Mucosa of descending colon (tissue), 3 donors: ENCODE measurements at regions not wholly inside any gene's neighbourhood (a gene's known extent, or its start where the extent isn't known, plus 50 kb on each side); places are given as distances from the start of the nearest gene placed in this dataset.

Source experiments
- ATAC-seq: fragments of 200-7000 bp; cut with Tn5 transposase; one replicate; pipeline ENCODE4 v1.9.1; 2020; ENCODE audit warnings: mild to moderate bottlenecking, moderate library complexity
- DNase-seq, 3 donors: peaks; one replicate each; pipeline ENCODE4 v3.0.0-alpha.2; 2020
- H3K36me3 ChIP-seq: fragments of 200-600 bp; one replicate; pipeline ENCODE4 v1.8.0; 2021; ENCODE audit warnings: low read depth, mild to moderate bottlenecking
- H3K4me1 ChIP-seq: fragments of 200-600 bp; one replicate; pipeline ENCODE4 v1.8.0; 2021; ENCODE audit warnings: low read depth, mild to moderate bottlenecking
- H3K4me3 ChIP-seq: fragments of 200-600 bp; one replicate; pipeline ENCODE4 v1.8.0; 2021; ENCODE audit warnings: mild to moderate bottlenecking
- H3K9me3 ChIP-seq: fragments of 200-600 bp; one replicate; pipeline ENCODE4 v1.8.0; 2021; ENCODE audit warnings: mild to moderate bottlenecking
- intact Hi-C, 2 donors: fragments of 100-400 bp; cut with DNase I in 1 of 2; cut with micrococcal nuclease in 1 of 2; formaldehyde crosslinking; loops; one replicate each; pipeline versions ENCODE4 v1.11.0 to v1.11.1; 2022; cut with DNase I, micrococcal nuclease
- TF ChIP-seq, protein P1 (sequence below): fragments of 200-600 bp; IDR thresholded peaks from one replicate; pipeline ENCODE4 v1.8.0; 2022; ENCODE audit warnings: antibody characterized with exemption, mild to moderate bottlenecking
- donor health status: DM: no; HTN: no; CAD: no; lungs with moderate emphysema.
- donor health status: DM: no; HTN: no; CAD: no.
- donor health status: DM: no; HTN: yes; CAD: no.

DNA sequence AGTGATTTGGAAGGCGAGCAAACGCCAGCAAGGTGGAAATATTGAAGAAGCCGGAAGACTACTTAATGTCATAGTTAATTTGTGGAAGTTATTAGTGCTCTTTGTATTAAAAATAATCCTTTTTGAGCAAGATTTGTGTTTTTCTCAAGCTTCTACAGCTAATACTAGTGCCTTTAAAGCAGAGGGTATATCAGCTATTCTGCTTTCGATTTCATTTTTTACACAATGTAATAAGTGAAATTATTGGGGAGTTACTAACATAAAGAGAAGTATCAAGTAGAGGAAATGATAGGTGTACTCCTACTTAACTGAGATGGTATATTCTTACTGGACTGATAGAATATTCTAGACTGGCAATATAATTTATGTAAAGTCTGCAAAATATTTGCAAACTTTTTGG lies 392.4 kb upstream of the DCN start:
- Histone ChIP-seq H3K4me1 (no peaks in the 10 kb centered on the region), H3K36me3 (no peaks in the 10 kb centered on the region), H3K9me3 (no peaks in the 10 kb centered on the region), H3K4me3 (no peak overlapping the region)
- TF ChIP-seq, protein P1, sequence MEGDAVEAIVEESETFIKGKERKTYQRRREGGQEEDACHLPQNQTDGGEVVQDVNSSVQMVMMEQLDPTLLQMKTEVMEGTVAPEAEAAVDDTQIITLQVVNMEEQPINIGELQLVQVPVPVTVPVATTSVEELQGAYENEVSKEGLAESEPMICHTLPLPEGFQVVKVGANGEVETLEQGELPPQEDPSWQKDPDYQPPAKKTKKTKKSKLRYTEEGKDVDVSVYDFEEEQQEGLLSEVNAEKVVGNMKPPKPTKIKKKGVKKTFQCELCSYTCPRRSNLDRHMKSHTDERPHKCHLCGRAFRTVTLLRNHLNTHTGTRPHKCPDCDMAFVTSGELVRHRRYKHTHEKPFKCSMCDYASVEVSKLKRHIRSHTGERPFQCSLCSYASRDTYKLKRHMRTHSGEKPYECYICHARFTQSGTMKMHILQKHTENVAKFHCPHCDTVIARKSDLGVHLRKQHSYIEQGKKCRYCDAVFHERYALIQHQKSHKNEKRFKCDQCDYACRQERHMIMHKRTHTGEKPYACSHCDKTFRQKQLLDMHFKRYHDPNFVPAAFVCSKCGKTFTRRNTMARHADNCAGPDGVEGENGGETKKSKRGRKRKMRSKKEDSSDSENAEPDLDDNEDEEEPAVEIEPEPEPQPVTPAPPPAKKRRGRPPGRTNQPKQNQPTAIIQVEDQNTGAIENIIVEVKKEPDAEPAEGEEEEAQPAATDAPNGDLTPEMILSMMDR = no peak
- no peak for DNase-seq
- ATAC-seq = no peak
- intact Hi-C loops = loop anchor here in 1 of 2 donors (10.0 kb wide), 1 partner anchor 990 kb away; no protein-coding TSS in a partner anchor

DNA sequence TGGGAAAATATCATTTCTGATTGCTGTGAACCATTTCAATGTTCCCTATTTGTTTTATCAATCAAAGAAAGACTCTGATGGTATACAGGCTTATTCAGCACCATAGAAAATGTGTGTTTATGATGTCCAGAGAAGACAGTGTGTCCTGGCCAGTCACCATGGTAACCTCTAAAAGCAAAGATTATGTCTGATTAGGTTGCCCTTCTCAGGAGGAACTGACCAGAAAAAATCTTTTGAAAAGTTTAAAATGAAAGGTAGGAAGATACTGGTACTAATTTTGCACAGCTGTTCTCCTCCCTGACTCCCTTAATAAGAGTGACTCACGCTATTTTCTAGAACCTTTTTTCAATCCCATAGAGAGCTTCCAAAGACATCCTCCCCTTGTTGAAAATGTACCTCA lies 391.8 kb upstream of the DCN start:
- ATAC-seq = no peak
- no peak overlapping the region for H3K4me3 ChIP-seq
- H3K4me1 ChIP-seq = no peaks in the 10 kb centered on the region
- H3K9me3 ChIP-seq = no peaks in the 10 kb centered on the region
- no peaks in the 10 kb centered on the region for H3K36me3 ChIP-seq
- TF ChIP-seq, protein P1 = no peak
- intact Hi-C loops = loop anchor here in 1 of 2 donors (10.0 kb wide), 1 partner anchor 990 kb away; no protein-coding TSS in a partner anchor
- no peak for DNase-seq

DNA sequence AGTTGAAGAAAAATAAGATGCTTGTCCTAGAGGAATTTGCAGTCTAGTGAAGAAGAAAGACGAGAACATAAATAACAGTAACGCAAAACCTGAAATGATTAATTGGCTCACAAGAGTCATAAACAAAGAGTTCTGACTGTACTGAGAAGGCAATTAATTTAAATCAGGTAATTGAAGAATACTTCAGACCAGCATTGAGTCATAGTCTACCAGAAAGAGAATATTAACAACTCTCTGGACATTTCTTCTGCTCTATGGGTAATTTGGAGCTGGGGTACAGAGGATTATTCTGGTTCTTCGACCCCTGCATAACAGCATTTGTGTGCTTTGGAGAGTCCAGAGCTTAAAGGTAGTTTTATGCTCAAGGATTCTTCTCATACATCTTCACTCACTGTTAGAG lies 390.3 kb upstream of the DCN start:
- Histone ChIP-seq H3K36me3 (no peaks in the 10 kb centered on the region), H3K4me3 (no peak overlapping the region), H3K9me3 (no peaks in the 10 kb centered on the region), H3K4me1 (no peaks in the 10 kb centered on the region)
- no peak for DNase-seq
- intact Hi-C loops = loop anchor here in 1 of 2 donors (10.0 kb wide), 1 partner anchor 992 kb away; no protein-coding TSS in a partner anchor
- TF ChIP-seq, protein P1 = no peak
- ATAC-seq = no peak

DNA sequence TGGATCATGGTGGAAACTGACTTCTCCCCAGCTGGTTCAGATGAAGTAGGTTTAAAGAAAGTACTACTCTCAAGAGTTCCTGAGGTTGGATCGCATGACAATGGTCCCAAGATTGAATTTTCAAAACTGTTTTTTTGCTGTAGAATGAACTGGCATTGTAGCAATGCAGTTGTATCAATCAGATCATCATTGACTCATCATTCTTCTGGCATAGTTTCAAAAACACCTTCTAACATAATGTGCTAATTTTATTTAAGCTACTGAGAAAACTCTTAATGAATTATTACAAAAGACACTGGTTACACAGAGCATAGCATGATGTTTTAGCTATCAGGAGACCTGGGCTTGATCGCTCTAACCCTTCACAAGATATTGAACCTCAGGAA lies 384.5 kb upstream of the DCN start:
- intact Hi-C loops = no loop called here
- ATAC-seq = no peak
- Histone ChIP-seq H3K4me3 (no peak overlapping the region), H3K9me3 (no peaks in the 10 kb centered on the region), H3K4me1 (no peaks in the 10 kb centered on the region), H3K36me3 (no peaks in the 10 kb centered on the region)
- DNase-seq = no peak
- TF ChIP-seq, protein P1 = no peak

DNA sequence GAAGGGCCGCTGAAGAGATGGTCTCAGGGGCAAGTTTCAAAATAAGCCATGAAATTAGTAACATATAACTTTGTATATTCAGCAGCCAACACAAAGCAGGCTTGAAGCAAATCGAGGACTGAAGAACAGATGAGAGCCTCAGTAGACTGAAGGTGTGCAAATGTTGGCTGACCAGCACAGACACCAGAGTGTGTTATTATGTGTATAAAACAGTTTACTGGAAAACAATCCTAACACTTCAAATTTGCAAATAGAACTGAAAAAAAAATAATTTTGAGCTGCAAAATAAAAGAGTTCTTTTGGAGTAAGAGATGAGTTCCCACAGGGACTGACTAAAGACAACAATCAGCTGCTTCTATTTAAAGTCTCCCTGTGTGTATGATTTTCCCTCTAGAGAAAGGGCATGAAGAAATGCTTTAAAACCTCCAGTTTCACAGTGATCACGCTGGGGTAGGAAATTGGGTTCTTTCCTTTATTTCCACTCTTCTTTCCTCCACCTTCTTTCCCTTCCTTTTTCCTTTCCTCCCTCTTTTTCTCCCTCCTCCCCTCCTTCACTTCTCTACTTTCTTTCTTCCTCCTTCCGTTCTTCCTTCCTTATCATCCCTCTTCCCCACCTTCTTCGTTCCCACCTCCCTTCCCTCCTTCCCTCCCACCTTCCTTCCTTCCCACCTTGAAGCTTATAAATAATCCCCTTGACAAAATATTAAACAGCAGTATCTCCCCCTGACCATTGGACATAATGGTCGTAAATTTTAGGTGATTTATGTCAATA lies 383.9 kb upstream of the DCN start:
- Histone ChIP-seq H3K4me1 (no peaks in the 10 kb centered on the region), H3K36me3 (no peaks in the 10 kb centered on the region), H3K9me3 (no peaks in the 10 kb centered on the region), H3K4me3 (no peak overlapping the region)
- TF ChIP-seq, protein P1 = no peak
- ATAC-seq (no peak), DNase-seq (no peak)
- intact Hi-C loops = no loop called here
